Prostate gland (tissue), 2 donors: ENCODE measurements at regions not wholly inside any gene's neighbourhood (a gene's known extent, or its start where the extent isn't known, plus 50 kb on each side); places are given as distances from the start of the nearest gene placed in this dataset.

Experiments used
- DNase-seq: peaks from one replicate; pipeline ENCODE4 v3.0.0-alpha.2; 2019; ENCODE audit warnings: low spot score
- H3K27ac ChIP-seq, 2 donors: fragments of 200-600 bp; sonication (generic); 2 replicates each; pipeline ENCODE4 v1.5.1; 2017 to 2019
- H3K27me3 ChIP-seq: fragments of 200-600 bp; sonication (generic); replicated peaks from 2 replicates; pipeline ENCODE4 v1.5.1; 2019; ENCODE audit not compliant: insufficient read depth
- H3K36me3 ChIP-seq, 2 donors: fragments of 200-600 bp; sonication (generic); 1 replicate in 1 of 2; 2 replicates in 1 of 2; pipeline versions ENCODE4 v1.5.1 to v1.8.1; 2017 to 2019
- H3K4me1 ChIP-seq: fragments of 200-600 bp; sonication (generic); replicated peaks from 2 replicates; pipeline ENCODE4 v1.5.1; 2019
- H3K4me3 ChIP-seq, 2 donors: fragments of 200-600 bp; sonication (generic); 2 replicates each; pipeline ENCODE4 v1.5.1; 2017 to 2019
- H3K9me3 ChIP-seq: fragments of 200-600 bp; sonication (generic); 2 replicates; pipeline ENCODE4 v1.5.1; 2017
- CTCF ChIP-seq, 4 experiments: fragments of 200-600 bp in 2 of 4; fragments of 450-650 bp in 2 of 4; sonication (generic) in 2 of 4; IDR thresholded peaks; 1 replicate in 3 of 4; 2 replicates in 1 of 4; pipeline ENCODE4 v1.5.1; 2016 to 2019; ENCODE audit warnings: antibody characterized with exemption in 4 of 4, mild to moderate bottlenecking in 2 of 4, moderate library complexity in 2 of 4
- POLR2A ChIP-seq: fragments of 450-650 bp; IDR thresholded peaks from one replicate; pipeline ENCODE4 v1.6.1; 2016; ENCODE audit warnings: antibody characterized with exemption, mild to moderate bottlenecking
- POLR2AphosphoS5 ChIP-seq: sonication (generic); formaldehyde crosslinking; IDR thresholded peaks from one replicate; pipeline ENCODE4 v1.6.1; 2017; ENCODE audit warnings: antibody characterized with exemption
- WGBS: methylation state at CpG from one replicate; pipeline ENCODE4 v1.1.5; 2018; 5-methylcytosine and 5-hydroxymethylcytosine counted together
- intact Hi-C: fragments of 100-400 bp; cut with DNase I; formaldehyde crosslinking; loops from one replicate; pipeline ENCODE4 v1.14.2; 2022

- intact Hi-C loops, result no loop called here
- Histone ChIP-seq H3K27me3 (no peaks in the 10 kb centered on the region), H3K27ac (no peak overlapping the region), H3K9me3 (no peaks in the 10 kb centered on the region), H3K4me1 (no peaks in the 10 kb centered on the region), H3K36me3 (no peaks in the 10 kb centered on the region), H3K4me3 (no peak overlapping the region)
- TF ChIP-seq CTCF (IDR thresholded peaks at IDR 0.05) (no peak), POLR2AphosphoS5 (no peak), POLR2A (no peak)
- WGBS, result 100% methylated on average over 1 of the region's 1 CpG
- DNase-seq, result no peak
These were observed 101.2 kb upstream of the MBNL2 start for GRCh38 chr13:97120976-97121375.

- no peaks in the 10 kb centered on the region for H3K36me3 ChIP-seq
- no peak for DNase-seq
- intact Hi-C loops, result no loop called here
- H3K4me1 ChIP-seq, result no peaks in the 10 kb centered on the region
- no peak overlapping the region for H3K27ac ChIP-seq
- H3K4me3 ChIP-seq, result no peak overlapping the region
- TF ChIP-seq POLR2AphosphoS5 (no peak), POLR2A (no peak), CTCF (IDR thresholded peaks at IDR 0.05) (no peak)
- H3K27me3 ChIP-seq, result no peaks in the 10 kb centered on the region
- H3K9me3 ChIP-seq, result no peaks in the 10 kb centered on the region
These were observed 100.2 kb upstream of the MBNL2 start for GRCh38 chr13:97121894-97122293.

GRCh38 chr13:97122381-97122996 lies 99.6 kb upstream of the MBNL2 start:
- WGBS, result 54% methylated on average over 4 of the region's 4 CpGs

GRCh38 chr13:97124206-97124605 lies 97.9 kb upstream of the MBNL2 start:
- 94% methylated on average over 4 of the region's 4 CpGs for WGBS
- H3K27ac ChIP-seq, result no peak overlapping the region
- no peaks in the 10 kb centered on the region for H3K4me1 ChIP-seq
- intact Hi-C loops, result no loop called here
- H3K27me3 ChIP-seq, result no peaks in the 10 kb centered on the region
- H3K9me3 ChIP-seq, result no peaks in the 10 kb centered on the region
- no peaks in the 10 kb centered on the region for H3K36me3 ChIP-seq
- no peak for DNase-seq
- no peak overlapping the region for H3K4me3 ChIP-seq
- TF ChIP-seq POLR2A, result no peak
- TF ChIP-seq POLR2AphosphoS5, result no peak
- TF ChIP-seq CTCF (IDR thresholded peaks at IDR 0.05), result no peak

More at GRCh38 chr13:97122381-97122996, 99.6 kb upstream of the MBNL2 start:
- DNase-seq, result no peak
- Histone ChIP-seq H3K4me3 (no peak overlapping the region), H3K27ac (no peak overlapping the region), H3K27me3 (no peaks in the 10 kb centered on the region), H3K36me3 (no peaks in the 10 kb centered on the region), H3K9me3 (no peaks in the 10 kb centered on the region), H3K4me1 (no peaks in the 10 kb centered on the region)
- no peak for TF ChIP-seq POLR2AphosphoS5
- no peak for TF ChIP-seq POLR2A
- TF ChIP-seq CTCF (IDR thresholded peaks at IDR 0.05), result no peak
- intact Hi-C loops, result no loop called here
